ENCODE measurements at regions not wholly inside any gene's neighbourhood (a gene's known extent, or its start where the extent isn't known, plus 50 kb on each side); places are given as distances from the start of the nearest gene placed in this dataset.

GRCh38 chr1:67597336-67597735 is 87.7 kb upstream of the GADD45A start:
- DNase-seq = no peak
- Histone ChIP-seq H3K27ac (no peak overlapping the region), H3K9me3 (no peaks in the 10 kb centered on the region), H3K27me3 (no peaks in the 10 kb centered on the region), H3K4me3 (no peak overlapping the region), H3K36me3 (no peaks in the 10 kb centered on the region), H3K4me1 (peaks cover 0 to 8% (median 3%) of the 10 kb centered on the region in 4 donors)
- in situ Hi-C loops (cut with MboI; ENCODE audit: low pct_ligation_motif_present in 1 of 4, low pct_unique_long_range_greater_than_20kb in 1 of 4, low sequenced_read_pairs in 3 of 4) = no loop called here
- 76 to 81% methylated on average over 2 to 3 of the region's 3 CpGs for WGBS, 2 donors (ENCODE audit: low coverage in 1 of 2)
- TF ChIP-seq EP300 (IDR thresholded peaks at IDR 0.05; ENCODE audit: low read depth) (no peak), POLR2AphosphoS5 (IDR thresholded peaks at IDR 0.05) (no peak), CTCF (IDR thresholded peaks at IDR 0.05) (no peak), POLR2A (IDR thresholded peaks at IDR 0.05) (no peak)
- intact Hi-C loops (cut with DNase I; ENCODE audit: low total_unique reads) = no loop called here

- no peak for TF ChIP-seq POLR2AphosphoS5 (IDR thresholded peaks at IDR 0.05)
- TF ChIP-seq CTCF (IDR thresholded peaks at IDR 0.05) = no peak
- no peak for TF ChIP-seq EP300 (IDR thresholded peaks at IDR 0.05; ENCODE audit: low read depth)
- intact Hi-C loops (cut with DNase I; ENCODE audit: low total_unique reads) = no loop called here
- Histone ChIP-seq H3K4me1 (peaks cover 0 to 8% (median 3%) of the 10 kb centered on the region in 4 donors), H3K4me3 (no peak overlapping the region), H3K27me3 (no peaks in the 10 kb centered on the region), H3K9me3 (no peaks in the 10 kb centered on the region), H3K27ac (no peak overlapping the region), H3K36me3 (no peaks in the 10 kb centered on the region)
- WGBS, 2 donors (ENCODE audit: low coverage in 1 of 2) = 29% methylated on average over 1 of the region's 1 CpG; no CpG with 5 or more reads in 1 of the 2 donors
- peak; percentile 24 for DNase-seq
- in situ Hi-C loops (cut with MboI; ENCODE audit: low pct_ligation_motif_present in 1 of 4, low pct_unique_long_range_greater_than_20kb in 1 of 4, low sequenced_read_pairs in 3 of 4) = no loop called here
Observed at GRCh38 chr1:67599085-67599484, 85.9 kb upstream of the GADD45A start.

- Histone ChIP-seq H3K27ac (no peak overlapping the region), H3K4me1 (peaks cover 0 to 8% (median 3%) of the 10 kb centered on the region in 4 donors), H3K27me3 (no peaks in the 10 kb centered on the region), H3K4me3 (no peak overlapping the region), H3K36me3 (no peaks in the 10 kb centered on the region), H3K9me3 (no peaks in the 10 kb centered on the region)
- in situ Hi-C loops (cut with MboI; ENCODE audit: low pct_ligation_motif_present in 1 of 4, low pct_unique_long_range_greater_than_20kb in 1 of 4, low sequenced_read_pairs in 3 of 4) = no loop called here
- intact Hi-C loops (cut with DNase I; ENCODE audit: low total_unique reads) = no loop called here
- WGBS, 2 donors (ENCODE audit: low coverage in 1 of 2) = 97% methylated on average over 3 of the region's 3 CpGs; no CpG with 5 or more reads in 1 of the 2 donors
- TF ChIP-seq POLR2AphosphoS5 (IDR thresholded peaks at IDR 0.05) (no peak), POLR2A (IDR thresholded peaks at IDR 0.05) (no peak), CTCF (IDR thresholded peaks at IDR 0.05) (no peak), EP300 (IDR thresholded peaks at IDR 0.05; ENCODE audit: low read depth) (no peak)
- no peak for DNase-seq
Observed at GRCh38 chr1:67601539-67601938, 83.5 kb upstream of the GADD45A start.

- Histone ChIP-seq H3K4me3 (no peak overlapping the region), H3K27me3 (no peaks in the 10 kb centered on the region), H3K27ac (no peak overlapping the region), H3K9me3 (no peaks in the 10 kb centered on the region), H3K4me1 (peaks cover 0 to 8% (median 3%) of the 10 kb centered on the region in 4 donors), H3K36me3 (no peaks in the 10 kb centered on the region)
- intact Hi-C loops (cut with DNase I; ENCODE audit: low total_unique reads) = no loop called here
- WGBS, 2 donors (ENCODE audit: low coverage in 1 of 2) = 68 to 95% methylated on average over 2 of the region's 2 CpGs
- in situ Hi-C loops (cut with MboI; ENCODE audit: low pct_ligation_motif_present in 1 of 4, low pct_unique_long_range_greater_than_20kb in 1 of 4, low sequenced_read_pairs in 3 of 4) = no loop called here
- no peak for DNase-seq
- TF ChIP-seq EP300 (IDR thresholded peaks at IDR 0.05; ENCODE audit: low read depth) (no peak), POLR2A (IDR thresholded peaks at IDR 0.05) (no peak), CTCF (IDR thresholded peaks at IDR 0.05) (no peak), POLR2AphosphoS5 (IDR thresholded peaks at IDR 0.05) (no peak)
Observed at GRCh38 chr1:67601955-67602354, 83.0 kb upstream of the GADD45A start.

Data from transverse colon (tissue), 4 donors.